ENCODE measurements at regions not wholly inside any gene's neighbourhood (a gene's known extent, or its start where the extent isn't known, plus 50 kb on each side); places are given as distances from the start of the nearest gene placed in this dataset.
"Not testable (repeated sequence)": the region's sequence is repeated elsewhere in the genome, so short reads cannot be mapped to it uniquely, and the experiment has no call there.

DNA sequence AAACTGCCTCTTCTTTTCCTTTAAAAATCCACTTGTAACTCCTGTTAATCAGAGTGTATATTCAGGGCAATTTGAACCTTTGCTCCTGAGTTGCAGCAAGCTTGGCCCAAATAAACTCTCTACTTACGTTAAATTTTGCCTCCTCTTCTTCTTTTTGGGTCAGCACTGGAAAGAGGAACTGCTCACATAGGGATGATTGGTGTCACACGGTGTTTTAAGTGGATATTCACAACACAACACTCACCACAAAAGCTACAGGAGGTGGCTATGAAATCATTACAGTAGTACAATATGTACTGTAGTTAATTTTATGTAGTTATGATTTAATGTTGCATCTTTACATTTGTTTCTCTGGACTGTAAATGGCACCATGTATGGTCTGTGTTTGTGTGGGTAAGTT lies 96.8 kb upstream of the DOCK9 start:
- no peak for DNase-seq (ENCODE audit: low read depth in 3 of 3, low spot score in 1 of 3)

DNA sequence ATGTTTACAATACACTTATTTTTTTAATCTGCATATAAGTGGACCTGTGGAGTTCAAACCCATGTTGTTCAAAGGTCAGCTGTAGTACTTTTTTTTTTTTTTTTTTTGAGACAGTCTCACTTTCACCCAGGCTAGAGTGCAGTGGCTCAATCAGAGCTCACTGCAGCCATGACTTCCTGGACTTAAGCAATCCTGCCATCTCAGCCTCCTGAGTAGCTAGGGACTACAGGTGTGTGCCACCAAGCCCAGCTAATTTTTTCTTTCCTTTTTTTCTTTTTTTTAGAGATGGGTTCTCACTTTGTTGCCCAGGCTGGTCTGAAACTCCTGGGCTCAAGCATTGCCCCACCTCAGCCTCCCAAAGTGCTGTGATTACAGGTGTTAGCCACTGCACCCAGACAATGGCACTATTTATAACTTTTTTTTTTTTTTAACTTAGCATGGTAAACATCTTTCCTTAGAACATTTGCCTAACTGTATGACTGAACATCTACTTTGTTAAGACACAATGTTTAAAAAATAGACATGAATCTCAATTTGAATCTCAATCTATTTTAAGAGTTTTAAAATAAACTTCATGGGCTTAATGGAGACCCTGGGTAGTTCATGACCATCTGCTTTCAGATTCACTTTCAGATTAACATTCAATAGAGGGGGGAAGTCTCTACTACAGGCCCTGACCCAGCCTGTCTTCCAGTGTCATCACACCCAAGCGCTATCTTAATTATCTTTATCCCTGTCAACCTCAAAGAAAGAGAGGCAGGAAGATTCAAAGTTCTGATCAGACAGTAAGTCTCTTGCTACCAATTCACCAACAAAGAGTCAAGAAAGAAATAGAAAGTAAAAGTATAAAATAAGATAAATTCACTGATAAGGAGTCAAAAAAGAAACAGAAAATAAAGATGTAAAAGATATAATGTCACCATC lies 97.7 kb upstream of the DOCK9 start:
- no peak for DNase-seq (ENCODE audit: low read depth in 3 of 3, low spot score in 1 of 3)

DNA sequence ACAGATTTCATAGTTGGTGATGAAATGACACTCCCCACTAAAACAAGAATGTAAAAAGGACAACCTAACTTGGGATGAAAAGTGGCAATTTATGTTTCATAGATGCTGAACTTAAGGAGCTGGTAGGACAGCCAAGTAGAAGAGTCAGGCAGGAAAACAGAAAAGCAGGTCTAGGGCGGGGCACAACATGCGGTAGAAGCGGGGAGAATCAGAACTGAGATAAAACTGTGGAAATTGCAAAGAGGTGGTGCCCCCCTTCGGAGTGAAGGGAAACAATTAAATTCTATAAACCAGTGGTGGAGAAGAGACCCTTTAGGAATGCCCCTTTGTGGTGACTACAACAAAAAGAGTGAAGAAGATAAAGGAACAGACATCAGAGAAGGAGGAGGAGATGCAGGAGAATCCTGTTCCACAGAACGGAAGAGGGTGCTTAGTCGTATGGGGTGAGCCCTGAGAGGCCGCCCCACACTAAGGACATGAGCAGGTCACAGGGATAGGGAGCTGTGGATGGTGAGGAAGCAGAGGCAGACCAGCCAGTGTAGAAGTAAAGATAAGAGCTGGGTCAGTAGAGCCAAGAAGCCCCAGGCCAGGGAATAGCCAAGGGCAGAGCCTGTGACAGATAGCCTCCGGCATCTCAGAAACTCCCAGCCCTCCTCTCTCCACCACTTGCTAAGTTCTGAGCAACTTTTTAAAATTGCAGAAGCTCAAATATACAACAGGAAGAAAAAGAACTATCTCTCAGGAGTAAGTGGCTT lies 100.3 kb upstream of the DOCK9 start:
- DNase-seq (ENCODE audit: low read depth in 3 of 3, low spot score in 1 of 3), result no peak

DNA sequence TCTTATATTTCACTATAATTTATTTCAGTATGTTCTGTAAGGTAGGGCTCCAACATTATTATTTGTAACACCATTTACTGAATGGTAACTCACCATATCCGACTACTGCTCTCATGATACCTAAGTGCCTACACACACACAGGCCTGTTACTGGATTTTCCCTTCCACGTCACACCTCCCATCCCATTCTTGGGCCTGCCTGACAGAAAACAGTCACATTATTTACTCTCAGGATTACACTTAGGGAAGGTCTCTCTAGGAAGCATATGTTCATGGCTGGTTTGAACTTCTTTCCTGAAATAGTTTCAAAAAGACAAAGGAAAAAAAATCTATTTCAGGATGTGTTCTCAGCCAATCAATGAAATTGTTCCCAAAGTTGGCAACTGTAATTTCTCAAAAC lies 102.3 kb upstream of the DOCK9 start:
- no peak for DNase-seq (ENCODE audit: low read depth in 3 of 3, low spot score in 1 of 3)

DNA sequence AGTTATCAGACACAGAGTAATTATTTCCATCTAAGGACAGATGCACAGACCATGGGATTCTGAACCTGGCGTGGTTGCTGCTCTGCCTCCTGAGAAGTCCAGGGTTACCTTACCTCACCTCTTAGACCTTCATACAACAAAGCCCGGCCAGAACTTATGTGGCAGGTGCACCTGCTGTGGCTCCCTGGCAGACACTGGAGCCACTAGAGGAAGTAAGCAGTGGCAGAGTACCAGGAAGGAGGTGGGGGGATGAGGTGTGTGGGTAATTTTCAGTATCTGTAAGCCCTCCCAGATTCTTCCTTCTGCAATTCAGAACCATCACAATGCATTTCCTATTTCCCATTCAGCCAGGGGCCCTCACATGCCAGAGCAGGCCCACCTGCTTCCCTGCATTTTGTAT lies 106.1 kb upstream of the DOCK9 start:
- no peak for DNase-seq (ENCODE audit: low read depth in 3 of 3, low spot score in 1 of 3)

DNA sequence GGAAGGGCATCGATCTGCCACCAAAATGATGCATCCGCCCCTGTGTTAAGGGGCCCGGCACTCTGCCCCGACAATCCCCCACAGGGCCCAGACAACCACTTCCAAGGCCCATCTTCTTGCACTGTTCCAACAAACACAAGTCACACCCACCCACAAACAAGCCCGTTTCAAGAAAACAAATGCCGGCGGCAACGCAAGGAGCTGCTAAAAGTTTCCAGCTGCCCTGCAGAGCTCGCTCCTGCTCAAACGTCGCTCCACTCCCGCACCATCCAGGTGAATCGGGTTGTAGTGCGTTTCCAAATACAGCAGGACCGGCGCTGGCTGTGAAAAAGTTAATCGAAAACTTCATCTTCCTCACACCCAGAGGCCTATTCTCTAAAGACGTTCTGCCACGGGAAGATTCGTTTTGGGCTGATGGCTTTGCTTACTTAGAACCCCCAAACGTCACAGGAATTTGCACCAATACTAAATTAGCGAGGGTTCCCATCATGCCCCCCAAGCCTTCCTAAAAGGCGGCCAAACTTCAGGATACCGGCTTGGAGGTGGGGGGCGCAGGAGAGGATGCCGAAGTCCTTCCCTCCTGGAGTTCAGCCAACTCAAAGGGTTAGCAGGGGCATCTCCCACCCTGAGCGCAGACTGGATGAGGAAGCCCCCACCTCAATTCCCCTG lies 107.4 kb upstream of the DOCK9 start:
- no peak for DNase-seq (ENCODE audit: low read depth in 3 of 3, low spot score in 1 of 3)

DNA sequence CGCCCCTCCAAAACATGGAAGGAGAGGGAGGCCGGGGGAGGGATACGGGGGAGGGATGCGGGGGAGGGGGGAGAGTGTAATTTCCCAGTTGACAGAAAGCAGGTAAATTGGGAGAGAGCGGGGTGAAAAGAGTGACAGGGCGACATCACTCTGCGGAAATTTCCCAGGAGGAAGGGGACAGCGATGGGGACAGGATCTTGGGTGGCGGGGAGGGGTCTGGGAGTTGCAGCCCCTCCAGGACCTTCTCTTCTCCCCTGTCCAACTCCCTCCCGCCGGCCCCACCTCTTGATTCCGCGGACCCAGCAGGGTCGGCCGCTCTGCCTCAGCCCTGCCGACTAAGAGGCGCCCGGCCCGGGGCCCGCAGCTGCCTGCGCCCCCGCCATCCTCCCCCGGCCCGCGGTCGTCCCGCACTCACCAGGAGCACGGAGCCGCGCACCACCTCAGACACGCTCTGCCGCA lies 108.0 kb upstream of the DOCK9 start:
- no peak for DNase-seq (ENCODE audit: low read depth in 3 of 3, low spot score in 1 of 3)

DNA sequence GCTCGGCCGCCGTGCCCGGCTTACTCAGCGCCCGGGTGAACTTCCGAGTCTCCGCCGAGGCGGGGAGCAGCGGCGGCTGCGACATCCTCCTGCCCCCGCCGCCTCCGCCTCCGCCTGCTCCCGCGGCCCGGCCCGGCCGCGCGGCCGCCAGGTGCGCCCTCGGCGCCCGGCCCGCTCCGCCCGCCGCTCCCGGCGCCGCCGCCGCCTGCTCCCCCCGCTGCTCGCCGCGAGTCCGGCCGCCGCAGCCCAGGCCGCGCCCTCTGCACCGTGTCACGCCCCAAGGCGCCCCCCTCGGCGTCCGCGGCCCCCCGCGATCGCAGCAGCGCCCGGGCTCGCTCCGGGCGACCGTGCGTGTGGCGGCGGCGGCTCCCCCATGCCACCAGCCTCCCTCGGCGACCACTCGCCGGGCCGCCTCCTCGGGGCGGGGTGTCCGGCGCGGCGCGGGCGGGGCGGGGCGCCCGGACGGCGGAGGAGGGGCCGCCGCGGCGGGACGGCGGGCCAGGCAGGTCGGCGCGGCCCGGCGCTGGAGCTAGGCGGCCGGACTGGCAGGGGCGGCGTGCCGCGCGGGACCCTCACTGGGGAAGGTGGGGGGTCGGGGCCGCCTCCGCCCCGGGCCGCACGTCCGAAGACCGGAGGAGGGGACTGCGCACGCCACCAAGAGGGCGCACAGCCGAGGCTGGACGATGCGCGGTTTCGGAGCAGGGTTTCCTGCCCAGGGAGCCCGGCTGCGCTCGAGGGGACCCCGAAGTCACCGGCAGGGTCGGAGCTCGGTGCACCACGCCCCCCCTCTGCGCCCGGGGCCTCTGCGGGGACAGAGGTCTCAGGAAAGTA lies 108.6 kb upstream of the DOCK9 start:
- peak in 2 of 3 donors; percentile 54 to 58 for DNase-seq (ENCODE audit: low read depth in 3 of 3, low spot score in 1 of 3)

DNA sequence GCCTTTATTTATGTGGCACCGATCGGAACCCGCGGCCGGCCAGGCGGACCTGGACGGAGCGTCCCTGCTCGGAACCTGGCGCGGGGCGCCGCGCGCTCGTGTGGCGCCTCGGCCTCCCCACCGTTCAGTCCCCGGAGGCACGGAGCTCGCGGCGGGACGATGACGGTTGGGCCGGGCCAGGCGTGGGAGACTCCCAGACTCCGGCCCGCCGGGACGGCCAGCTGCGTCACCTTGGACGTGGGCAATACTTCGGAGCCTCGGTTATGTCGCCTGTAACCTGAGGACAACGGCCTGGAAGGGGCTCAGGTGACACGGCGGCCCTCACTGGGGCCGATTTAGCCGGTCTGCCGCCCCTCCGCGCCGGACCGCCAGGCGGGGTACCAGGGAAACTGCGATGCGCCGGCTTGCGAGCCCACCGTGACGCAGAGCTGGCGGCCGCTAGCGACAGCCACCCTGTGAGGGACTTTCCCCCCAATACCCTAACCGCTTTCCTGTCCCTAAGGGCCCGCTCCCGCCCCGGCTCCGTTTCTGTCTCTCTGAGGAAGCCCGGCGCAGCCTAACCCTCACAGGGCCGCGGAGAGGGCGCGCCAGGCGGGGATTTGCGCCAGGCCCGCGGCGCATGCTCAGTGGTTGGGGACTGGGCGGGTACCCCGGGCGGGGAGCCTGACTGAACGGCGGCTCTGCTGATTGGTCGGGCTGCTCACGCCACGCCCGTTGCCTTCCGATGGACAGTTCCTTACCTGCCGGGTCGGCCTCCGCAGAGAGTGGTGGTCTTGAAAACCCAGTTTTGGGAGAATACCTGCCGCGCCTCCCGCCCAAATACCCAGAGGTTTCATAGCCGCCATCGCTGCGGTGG lies 109.5 kb upstream of the DOCK9 start:
- DNase-seq (ENCODE audit: low read depth in 3 of 3, low spot score in 1 of 3), result peak; percentile 88 to 91 (median 88)

DNA sequence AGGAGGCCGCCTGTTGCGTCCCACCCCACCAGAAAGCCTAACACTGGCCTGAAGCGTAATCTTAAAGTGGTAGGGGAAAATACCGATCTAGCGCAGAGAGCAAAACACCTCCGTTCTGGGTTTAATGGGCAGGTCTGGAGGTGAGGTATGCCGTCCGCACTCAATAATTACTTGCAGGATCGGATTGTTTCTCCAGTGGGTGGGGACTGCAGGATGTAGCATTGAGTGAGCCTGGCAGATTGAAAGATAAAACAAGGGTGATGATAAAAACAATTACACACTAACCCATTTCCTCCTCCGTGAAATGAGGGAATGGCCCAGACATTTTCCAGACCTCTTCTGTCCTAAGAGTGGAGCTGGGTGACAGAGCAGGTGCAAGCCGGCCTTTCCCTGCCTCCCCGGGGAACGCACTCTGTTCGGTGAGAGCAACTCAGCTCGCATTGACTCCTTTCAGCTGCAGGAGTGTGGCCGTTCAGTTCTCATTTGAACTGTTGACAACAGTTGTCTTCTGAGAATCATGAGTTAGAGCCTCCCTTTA lies 110.2 kb upstream of the DOCK9 start:
- no peak for DNase-seq (ENCODE audit: low read depth in 3 of 3, low spot score in 1 of 3)

DNA sequence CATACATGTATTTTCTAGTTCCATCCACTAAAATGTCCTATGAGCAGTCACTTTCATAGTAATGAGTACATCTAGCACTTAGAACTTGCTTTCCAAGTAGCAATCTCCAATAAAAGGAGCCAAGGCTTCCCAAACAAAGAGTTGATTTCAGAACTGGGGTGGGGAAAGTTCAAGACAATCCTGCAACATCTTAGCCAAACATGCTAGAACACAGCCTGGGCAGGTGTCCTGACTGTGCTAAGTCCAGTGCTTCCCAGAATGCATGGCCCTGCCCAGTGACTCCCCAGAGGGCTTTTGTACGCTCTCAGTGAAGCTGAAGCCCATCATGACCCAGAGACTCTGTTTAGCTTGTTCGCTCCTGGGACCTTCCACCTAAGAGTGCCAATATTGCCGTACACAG lies 106.7 kb upstream of the UBAC2 start:
- no peak for DNase-seq (ENCODE audit: low read depth in 3 of 3, low spot score in 1 of 3)

DNA sequence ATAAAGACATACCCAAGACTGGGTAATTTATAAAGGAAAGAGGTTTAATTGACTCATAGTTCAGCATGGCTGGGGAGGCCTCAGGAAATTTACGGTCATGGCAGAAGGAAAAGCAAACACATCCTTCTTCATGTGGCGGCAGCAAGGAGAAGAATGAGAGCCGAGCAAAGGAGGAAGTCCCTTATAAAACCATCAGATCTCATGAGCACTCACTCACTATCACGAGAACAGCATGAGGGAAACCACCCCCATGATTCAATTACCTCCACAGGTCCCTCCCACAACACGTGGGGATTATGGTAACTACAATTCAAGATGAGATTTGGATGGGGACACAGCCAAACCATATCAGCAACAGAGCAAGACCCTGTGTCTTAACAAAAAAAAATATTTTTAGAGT lies 98.8 kb upstream of the UBAC2 start:
- DNase-seq (ENCODE audit: low read depth in 3 of 3, low spot score in 1 of 3), result not testable (repeated sequence)

DNA sequence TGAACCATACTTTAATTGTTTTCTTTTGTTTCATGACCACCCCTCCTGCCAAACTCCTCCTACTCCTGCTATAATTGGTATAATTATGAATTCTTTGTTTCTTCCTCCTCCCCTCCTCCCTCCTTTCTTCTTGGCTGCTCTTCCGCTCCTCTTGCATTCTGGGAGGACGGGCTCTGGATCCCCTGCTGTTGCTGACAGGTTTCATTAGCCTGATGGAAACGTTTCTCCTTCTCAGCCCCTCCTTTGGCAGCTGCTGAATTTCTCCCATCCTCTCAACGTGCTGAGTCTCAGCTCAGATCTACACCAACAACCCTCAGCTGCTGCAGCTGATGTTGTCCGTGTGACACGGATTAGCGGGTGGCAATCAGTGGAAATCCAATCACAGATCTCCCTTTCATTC lies 97.1 kb upstream of the UBAC2 start:
- DNase-seq (ENCODE audit: low read depth in 3 of 3, low spot score in 1 of 3), result no peak

DNA sequence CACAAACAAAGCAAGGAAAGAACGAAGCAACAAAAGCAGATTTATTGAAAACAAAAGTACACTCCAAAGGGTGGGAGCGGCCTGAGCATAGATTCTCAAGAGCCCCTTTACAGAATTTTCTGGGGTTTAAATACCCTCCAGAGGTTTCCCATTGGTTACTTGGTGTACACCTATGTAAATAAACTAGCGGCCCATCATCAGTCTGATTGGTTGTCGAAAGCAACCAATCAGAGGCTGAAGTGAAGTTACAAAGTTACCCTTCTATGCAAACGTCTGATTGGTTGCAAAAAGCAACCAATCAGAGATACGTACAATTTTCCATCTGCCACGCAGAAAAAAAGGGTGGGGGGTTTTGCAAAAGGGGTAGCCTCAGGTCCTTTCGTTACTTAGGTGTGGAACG lies 96.3 kb upstream of the UBAC2 start:
- DNase-seq (ENCODE audit: low read depth in 3 of 3, low spot score in 1 of 3), result no peak

DNA sequence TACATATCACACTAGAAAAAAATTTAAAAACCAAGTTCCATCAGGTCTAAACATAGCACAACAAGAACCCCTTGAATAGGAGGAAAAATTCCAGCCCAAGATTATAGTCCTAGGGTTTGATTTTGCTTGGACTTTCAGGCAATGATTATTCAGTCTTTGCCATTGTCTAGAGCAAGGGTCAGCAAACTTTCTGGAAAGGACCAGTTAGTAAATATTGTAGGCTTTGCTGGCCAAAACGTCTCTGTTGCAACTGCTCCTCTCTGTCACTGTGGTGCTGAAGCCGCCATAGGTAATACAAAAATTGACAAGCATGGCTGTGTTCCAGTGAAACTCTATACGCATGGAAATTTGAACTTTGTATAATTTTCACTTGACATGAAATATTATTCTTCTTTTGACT lies 95.5 kb upstream of the UBAC2 start:
- DNase-seq (ENCODE audit: low read depth in 3 of 3, low spot score in 1 of 3), result no peak

DNA sequence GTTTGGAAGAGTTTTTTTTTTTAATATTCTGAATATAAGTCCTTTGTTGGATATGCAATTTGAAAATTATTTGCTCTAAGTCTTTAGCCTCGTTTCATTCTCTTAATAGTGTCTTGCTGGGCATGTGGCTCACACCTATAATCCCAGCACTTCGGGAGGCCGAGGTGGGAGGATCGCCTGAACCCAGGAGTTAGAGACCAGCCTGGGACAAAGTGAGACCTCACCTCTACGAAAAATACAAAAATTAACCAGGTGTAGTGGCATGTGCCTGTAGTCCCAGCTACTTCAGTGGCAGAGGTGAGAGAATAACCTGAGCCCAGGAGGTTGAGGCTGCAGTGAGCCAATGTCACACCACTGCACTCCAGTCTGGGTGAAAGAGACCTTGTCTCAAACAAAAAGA lies 87.3 kb upstream of the UBAC2 start:
- DNase-seq (ENCODE audit: low read depth in 3 of 3, low spot score in 1 of 3), result no peak

DNA sequence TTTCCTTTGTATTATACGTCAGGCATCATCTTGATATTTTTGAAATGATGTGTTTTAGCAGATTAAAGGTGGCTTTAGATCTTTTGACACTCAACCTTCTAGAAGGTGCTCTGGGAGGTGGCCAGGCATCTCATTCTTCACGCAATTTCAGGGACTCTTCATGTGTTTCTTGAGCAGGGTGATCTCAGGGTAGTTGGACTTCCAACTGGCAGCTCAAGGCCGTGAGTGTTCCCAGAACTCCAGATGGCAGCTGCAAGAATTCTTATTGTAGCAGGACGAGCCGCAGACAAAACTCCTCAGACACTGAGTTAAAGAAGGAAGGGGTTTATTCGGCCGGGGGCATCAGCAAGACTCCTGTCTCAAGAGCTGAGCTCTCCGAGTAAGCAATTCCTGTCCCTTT lies 82.5 kb upstream of the UBAC2 start:
- DNase-seq (ENCODE audit: low read depth in 3 of 3, low spot score in 1 of 3), result no peak

DNA sequence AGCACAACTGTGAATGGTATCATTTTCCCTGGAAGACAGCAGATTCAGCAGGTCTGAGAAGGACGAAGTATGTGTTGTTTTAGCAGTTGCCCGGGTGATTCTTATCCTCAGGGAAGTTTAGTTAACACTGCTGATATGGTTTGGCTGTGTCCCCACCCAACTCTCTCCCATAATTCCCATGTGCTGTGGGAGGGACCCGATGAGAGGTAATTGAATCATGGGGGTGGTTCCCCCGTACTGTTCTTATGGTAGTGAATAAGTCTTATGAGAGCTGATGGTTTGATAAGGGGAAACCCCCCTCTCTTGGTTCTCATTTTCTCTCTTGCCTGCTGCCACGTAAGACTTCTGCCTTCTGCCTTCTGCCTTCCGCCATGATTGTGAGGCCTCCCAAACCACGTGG lies 81.0 kb upstream of the UBAC2 start:
- no peak for DNase-seq (ENCODE audit: low read depth in 3 of 3, low spot score in 1 of 3)

DNA sequence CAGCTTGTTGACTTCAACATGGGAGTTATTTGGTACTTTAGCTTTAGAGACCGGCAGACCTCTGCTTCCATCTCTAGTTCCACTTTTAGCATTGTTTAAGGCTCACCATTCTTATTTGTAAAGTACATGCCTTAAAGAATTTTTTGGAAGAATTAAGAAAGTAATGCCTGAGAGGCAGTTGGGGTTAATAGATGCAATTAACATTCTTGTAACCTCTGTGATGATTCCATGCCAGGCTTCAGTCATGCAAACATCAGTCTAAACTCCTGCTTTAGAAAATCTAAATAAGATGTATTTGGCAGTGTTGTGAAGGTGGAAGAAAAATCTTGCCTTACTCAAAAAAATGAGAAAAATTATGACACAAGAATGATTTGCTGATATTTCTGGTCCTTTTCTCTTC lies 79.9 kb upstream of the UBAC2 start:
- DNase-seq (ENCODE audit: low read depth in 3 of 3, low spot score in 1 of 3), result no peak

DNA sequence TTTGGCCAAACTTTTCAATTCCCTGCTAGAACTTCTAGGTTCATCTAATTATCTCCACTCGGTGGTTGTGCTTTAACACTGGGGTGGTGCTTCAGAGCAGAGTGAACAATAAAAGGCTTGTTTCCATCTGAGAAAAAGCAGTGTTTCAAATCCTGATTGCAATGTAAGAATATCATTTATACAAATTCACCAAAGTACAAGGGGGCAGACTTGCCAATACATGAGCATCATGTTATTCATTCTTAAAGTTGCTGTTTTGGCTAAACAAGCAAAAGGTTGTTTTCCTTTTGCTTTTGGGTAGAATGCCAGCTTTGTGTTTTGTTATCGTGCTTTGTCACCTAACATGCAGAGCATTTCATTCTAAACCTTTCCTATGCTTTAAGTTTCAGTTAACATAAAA lies 78.5 kb upstream of the UBAC2 start:
- DNase-seq (ENCODE audit: low read depth in 3 of 3, low spot score in 1 of 3), result no peak

Data from stimulated activated CD4-positive, alpha-beta T cell treated with anti-CD3 and anti-CD28 coated beads, TNF-alpha, amount 100 ng/mL, for 1 hour (primary cell).